ENCODE measurements at regions not wholly inside any gene's neighbourhood (a gene's known extent, or its start where the extent isn't known, plus 50 kb on each side); places are given as distances from the start of the nearest gene placed in this dataset.

- DNase-seq: no peak
These were observed 471.2 kb downstream of the MIAT start for GRCh38 chr22:27128461-27129085.

DNA sequence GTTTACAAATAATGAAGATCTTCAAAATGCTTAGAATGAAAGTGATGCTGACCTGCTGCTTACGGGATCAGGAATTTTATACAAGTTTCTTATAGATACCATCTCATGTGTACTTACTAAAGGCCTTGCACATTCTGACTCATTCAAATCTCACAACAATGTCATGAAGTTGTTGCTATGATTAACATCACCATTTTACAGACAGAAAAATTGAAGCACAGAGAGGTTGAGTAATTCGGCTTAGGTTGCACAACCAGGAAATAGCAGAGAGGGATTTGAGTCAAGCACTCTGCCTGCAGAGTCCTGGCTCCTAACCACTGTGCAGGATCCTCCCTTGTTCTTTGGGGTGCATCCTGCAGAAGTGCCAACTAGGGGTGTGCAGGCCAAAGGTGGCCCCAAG lies 471.9 kb downstream of the MIAT start:
- DNase-seq: no peak

DNA sequence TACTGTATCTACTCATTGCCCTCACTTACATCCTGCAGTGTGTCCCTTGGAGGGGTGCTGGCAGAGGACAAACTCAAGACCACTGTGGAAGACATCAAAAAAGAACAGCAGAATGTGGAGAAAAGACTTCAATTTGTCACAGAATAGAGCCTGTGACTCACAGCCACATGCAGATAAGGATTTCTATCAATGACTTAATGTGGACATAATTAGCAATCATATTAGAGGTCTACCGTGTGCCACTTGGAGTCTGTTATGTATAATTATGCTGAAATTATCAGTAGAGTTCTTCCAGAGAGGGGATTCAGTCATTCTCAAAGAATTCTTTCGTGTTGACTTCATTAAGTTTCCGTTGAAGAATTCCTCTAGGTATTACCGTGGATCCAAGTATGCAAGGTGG lies 473.5 kb downstream of the MIAT start:
- DNase-seq: no peak

GRCh38 chr22:27131346-27131745 lies 474.0 kb downstream of the MIAT start:
- no peak for DNase-seq

DNA sequence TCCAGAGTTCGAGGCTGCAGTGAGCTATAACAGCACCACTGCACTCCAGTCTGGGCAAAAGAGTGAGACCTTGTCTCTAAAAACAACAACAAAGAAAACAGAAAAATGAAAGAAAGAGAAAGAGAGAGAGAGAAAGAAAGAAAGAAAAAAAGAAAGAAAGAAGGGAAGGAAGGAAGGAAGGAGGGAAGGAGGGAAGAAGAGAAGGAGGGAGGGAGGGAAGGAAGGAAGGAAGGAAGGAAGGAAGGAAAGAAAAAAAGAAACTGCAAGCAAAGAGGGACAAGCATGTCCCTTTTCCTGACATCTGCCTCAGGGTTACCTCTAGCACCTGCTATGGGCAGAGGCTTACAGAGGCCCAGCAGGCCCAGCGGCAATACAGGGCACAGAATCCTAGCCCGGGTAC lies 475.0 kb downstream of the MIAT start:
- no peak for DNase-seq

DNA sequence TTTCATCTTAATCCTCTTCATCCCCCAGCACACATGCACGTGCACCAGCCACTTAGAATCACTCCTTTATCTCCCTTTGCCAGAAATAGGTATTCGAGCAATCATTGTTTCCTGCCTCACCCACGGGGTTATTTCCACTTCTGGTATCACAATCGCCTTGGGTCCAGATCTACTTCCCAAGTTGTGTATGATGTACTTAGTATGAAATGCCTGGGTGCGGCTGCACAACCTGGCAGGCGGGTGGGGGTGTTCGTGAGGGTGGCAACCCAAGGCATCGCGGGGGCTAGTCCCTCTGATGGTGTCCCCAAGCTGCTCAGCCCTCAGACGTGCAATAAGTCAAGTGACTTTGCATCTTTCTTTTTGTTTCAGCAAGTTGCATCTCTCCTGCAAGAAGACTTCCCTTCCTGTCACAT lies 475.6 kb downstream of the MIAT start:
- DNase-seq: no peak

DNA sequence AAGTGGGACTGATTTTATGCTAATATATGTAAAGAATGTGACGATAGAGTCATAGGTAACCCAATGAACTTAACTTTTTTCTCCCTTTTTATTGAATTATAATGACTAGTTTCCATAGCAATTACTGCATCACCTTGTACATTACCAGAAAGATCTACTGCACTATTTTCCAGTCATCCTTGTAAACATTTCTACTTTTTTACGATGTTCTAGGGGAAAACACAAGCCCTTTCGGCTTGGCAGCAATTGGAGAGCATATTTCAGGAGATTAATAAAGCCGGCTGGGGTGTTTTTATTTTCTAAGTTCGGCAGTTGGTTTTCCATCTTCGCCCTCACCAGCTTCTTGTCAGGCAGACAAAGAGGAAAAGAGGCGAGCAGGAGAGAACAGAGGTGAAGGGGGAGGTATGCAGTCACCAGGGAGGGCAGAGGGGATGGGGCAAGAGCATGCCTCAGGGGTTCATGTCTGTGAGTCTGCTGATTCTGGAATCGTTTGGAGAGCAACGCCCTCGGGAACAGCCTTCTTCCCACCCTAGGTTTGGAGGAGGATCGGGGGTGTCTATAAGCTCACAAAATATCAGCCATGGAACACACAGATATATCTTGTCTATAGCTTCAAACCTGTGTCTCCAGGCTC lies 476.4 kb downstream of the MIAT start:
- DNase-seq: no peak

DNA sequence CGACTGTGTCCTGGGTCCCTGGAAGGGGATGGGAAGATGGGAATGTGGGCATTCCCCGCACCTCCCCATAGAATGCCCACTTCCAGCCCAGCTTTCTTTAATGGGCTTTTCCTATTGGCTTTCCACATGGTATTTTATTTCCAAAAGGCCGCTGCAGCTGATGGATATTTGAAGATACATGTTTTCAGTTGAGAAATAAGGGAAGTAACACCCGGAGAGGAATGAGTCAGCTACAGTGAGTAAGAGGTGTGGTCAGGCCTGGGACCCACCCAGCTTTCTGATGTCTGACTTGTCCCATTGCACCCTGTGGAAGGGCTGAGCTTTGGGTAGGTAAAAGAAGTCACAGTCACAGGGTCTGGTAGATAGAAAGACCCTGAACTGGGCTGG lies 476.9 kb downstream of the MIAT start:
- no peak for DNase-seq

GRCh38 chr22:27135031-27135981 lies 477.9 kb downstream of the MIAT start:
- DNase-seq: no peak

DNA sequence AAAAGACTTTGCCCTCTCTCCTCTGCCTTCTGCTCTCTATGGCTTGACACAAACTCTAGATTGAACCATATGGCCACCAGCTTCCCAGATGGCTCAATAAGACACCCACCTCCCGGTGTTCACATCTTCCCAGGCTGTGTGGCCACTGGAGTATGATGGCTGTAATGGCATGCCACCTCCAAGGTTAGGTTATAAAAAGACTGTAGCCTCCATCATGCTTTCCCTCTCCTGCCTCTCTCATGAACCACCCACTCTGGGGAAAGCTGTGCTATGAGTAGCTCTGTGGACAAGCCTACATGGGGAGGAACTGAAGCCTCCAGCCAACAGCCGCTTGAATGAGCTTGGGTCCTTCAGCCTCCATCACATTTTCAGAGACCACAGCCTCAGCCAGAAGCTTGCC lies 479.2 kb downstream of the MIAT start:
- no peak for DNase-seq

DNA sequence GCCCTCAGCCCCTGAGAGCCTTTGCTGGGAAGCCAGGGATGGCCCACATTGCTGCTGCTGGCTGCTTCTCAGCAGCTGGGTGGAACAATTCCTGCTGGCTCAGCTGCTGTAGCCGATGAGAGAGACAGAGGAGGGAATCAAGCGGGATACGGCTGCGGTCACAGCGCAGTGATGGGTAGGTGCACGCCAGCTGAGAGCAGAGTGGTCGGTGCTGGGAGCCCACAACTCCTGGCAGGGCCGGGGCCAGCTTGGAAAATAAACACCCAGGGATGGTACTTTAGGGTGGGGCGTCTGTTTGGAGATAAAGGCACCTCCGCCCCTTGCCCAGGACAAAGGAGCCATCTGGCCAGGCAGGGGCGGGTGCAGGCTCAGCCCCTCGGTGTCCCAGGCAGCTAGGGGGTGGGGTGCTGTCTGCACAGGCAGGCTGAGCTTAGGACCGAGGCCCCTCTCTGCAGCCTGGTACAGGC lies 480.5 kb downstream of the MIAT start:
- no peak for DNase-seq

GRCh38 chr22:27138471-27138870 lies 481.1 kb downstream of the MIAT start:
- no peak for DNase-seq

GRCh38 chr22:27139935-27140511 lies 482.6 kb downstream of the MIAT start:
- no peak for DNase-seq

GRCh38 chr22:27142286-27142685 lies 484.9 kb downstream of the MIAT start:
- no peak for DNase-seq

GRCh38 chr22:27144321-27144720 lies 486.9 kb downstream of the MIAT start:
- no peak for DNase-seq

GRCh38 chr22:27146866-27147633 lies 489.7 kb downstream of the MIAT start:
- no peak for DNase-seq

DNA sequence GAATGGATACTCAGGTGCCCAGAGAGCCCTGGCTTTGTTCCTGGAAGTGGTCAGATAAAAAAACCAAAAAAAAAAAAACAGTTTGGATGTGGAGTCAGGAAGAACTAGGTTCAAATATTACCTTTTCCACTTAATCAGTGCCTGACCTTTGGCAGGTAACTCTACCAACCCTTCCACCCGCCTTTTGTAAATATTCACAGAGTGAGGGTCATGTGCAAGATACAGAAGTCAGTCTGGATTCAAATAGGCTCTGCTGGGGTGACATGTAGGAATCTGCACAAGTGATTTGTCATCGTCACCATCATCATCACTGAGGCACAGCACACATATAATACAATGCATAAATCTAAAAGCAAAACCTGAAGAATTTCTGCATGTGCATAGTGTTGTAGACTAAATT lies 490.7 kb downstream of the MIAT start:
- DNase-seq: no peak

GRCh38 chr22:27148886-27149470 lies 491.6 kb downstream of the MIAT start:
- DNase-seq: no peak

GRCh38 chr22:27149921-27150543 lies 492.6 kb downstream of the MIAT start:
- DNase-seq: no peak

- no peak for DNase-seq
These were observed 493.2 kb downstream of the MIAT start for GRCh38 chr22:27150544-27150941.

- no peak for DNase-seq
These were observed 494.0 kb downstream of the MIAT start for GRCh38 chr22:27151407-27151806.

- DNase-seq: no peak
These were observed 494.6 kb downstream of the MIAT start for GRCh38 chr22:27152033-27152432.
